Right lobe of liver (tissue), 6 donors: ENCODE measurements at regions not wholly inside any gene's neighbourhood (a gene's known extent, or its start where the extent isn't known, plus 50 kb on each side); places are given as distances from the start of the nearest gene placed in this dataset.

Experiments
- ATAC-seq, 4 donors: fragments of 200-7000 bp; cut with Tn5 transposase; one replicate each; pipeline ENCODE4 v1.9.1; 2020; ENCODE audit warnings: mild to moderate bottlenecking in 4 of 4, moderate library complexity in 4 of 4
- DNase-seq, 3 donors: peaks; one replicate each; pipeline ENCODE4 v3.0.0-alpha.2; 2020
- H3K27ac ChIP-seq, 3 donors: fragments of 200-600 bp; one replicate each; pipeline ENCODE4 v1.8.0; 2022
- H3K27me3 ChIP-seq, 2 donors: fragments of 200-600 bp; one replicate each; pipeline ENCODE4 v1.8.0; 2022
- H3K36me3 ChIP-seq, 4 donors: fragments of 200-600 bp; sonication (generic) in 1 of 4; one replicate each; pipeline versions ENCODE4 v1.5.1 to v1.8.0; 2017 to 2022; ENCODE audit warnings: control low read depth in 1 of 4
- H3K4me1 ChIP-seq, 4 donors: fragments of 200-600 bp; sonication (generic) in 1 of 4; one replicate each; pipeline versions ENCODE4 v1.5.1 to v1.8.0; 2017 to 2022; ENCODE audit warnings: control low read depth in 1 of 4
- H3K4me3 ChIP-seq, 3 donors: fragments of 200-600 bp; one replicate each; pipeline ENCODE4 v1.8.0; 2022
- H3K9me3 ChIP-seq, 4 donors: fragments of 200-600 bp; sonication (generic) in 1 of 4; one replicate each; pipeline versions ENCODE4 v1.5.1 to v1.8.0; 2017 to 2022; ENCODE audit warnings: control low read depth in 1 of 4
- POLR2A ChIP-seq: fragments of 450-650 bp; IDR thresholded peaks from one replicate; pipeline ENCODE4 v1.6.1; 2017; ENCODE audit warnings: antibody characterized with exemption, mild to moderate bottlenecking
- WGBS: methylation state at CpG from one replicate; pipeline ENCODE4 v1.1.6; 2018; ENCODE audit warnings: low coverage, low lambda C conversion rate; ENCODE audit not compliant: insufficient coverage; ENCODE audit errors: missing lambda C conversion rate; 5-methylcytosine and 5-hydroxymethylcytosine counted together
- intact Hi-C, 2 donors: fragments of 100-400 bp; cut with DNase I; formaldehyde crosslinking; loops; one replicate each; pipeline versions ENCODE4 v1.11.2 to v1.14.1; 2022
- TF ChIP-seq, protein P1 (sequence below), 4 donors: fragments of 200-600 bp in 3 of 4; fragments of 450-650 bp in 1 of 4; IDR thresholded peaks; one replicate each; pipeline versions ENCODE4 v1.5.1 to v1.8.0; 2016 to 2022; ENCODE audit warnings: antibody characterized with exemption in 4 of 4, mild to moderate bottlenecking in 2 of 4
- donor health status: DM: no; HTN: yes; CAD: no.
- donor health status: DM: no; HTN: no; CAD: no.
- donor health status: DM: no; HTN: no; CAD: no.
- donor health status: DM: no; HTN: yes; CAD: no.
- donor health status: DM: no; HTN: yes; CAD: no.

DNA sequence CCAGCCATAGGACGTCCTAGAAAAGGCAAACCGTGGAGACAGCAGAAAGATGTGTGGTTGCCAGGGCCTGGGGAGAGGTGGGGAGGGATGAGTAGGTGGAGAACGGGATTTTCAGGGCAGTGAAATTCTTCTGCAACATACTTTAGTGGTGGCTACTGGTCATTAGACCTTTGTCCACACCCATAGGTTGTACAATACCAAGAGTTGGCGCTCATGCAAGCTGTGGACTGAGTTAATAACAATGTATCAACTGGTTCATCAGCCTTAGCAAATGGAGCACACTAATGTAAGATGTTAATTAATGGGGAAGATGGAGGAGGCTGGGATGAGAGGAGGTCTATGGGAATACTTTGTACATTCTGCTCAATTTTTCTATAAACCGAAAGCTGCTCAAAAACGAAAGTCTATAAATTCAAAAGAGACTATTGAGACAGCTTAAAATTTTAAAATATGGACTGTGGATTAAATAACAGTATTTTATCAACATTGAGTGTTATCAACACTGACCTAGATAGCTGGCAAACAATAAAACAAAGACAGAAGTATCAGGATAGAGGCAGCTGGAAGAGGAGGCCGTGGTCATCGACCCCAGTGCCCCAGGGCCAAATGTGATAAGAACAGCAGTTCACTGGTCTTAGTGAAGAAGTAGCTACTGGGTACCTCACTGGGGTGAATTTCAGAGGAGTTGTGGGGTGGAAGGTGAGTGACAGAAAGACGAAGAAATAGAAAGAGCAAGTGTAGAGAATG lies 90.9 kb downstream of the SYNE3 start:
- H3K4me3 ChIP-seq, result no peak overlapping the region
- TF ChIP-seq POLR2A, result no peak
- TF ChIP-seq, protein P1, sequence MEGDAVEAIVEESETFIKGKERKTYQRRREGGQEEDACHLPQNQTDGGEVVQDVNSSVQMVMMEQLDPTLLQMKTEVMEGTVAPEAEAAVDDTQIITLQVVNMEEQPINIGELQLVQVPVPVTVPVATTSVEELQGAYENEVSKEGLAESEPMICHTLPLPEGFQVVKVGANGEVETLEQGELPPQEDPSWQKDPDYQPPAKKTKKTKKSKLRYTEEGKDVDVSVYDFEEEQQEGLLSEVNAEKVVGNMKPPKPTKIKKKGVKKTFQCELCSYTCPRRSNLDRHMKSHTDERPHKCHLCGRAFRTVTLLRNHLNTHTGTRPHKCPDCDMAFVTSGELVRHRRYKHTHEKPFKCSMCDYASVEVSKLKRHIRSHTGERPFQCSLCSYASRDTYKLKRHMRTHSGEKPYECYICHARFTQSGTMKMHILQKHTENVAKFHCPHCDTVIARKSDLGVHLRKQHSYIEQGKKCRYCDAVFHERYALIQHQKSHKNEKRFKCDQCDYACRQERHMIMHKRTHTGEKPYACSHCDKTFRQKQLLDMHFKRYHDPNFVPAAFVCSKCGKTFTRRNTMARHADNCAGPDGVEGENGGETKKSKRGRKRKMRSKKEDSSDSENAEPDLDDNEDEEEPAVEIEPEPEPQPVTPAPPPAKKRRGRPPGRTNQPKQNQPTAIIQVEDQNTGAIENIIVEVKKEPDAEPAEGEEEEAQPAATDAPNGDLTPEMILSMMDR (IDR thresholded peaks at IDR 0.05), result no peak
- H3K9me3 ChIP-seq, result no peaks in the 10 kb centered on the region
- no peaks in the 10 kb centered on the region for H3K36me3 ChIP-seq
- ATAC-seq (peak; percentile 63 to 75 (median 69)), DNase-seq (no peak)
- intact Hi-C loops, result no loop called here
- 58% methylated on average over 9 of the region's 9 CpGs for WGBS
- H3K27me3 ChIP-seq, result no peaks in the 10 kb centered on the region
- peaks cover 0 to 18% (median 4%) of the 10 kb centered on the region in 4 donors for H3K4me1 ChIP-seq
- H3K27ac ChIP-seq, result no peak overlapping the region

- no peak overlapping the region for H3K4me3 ChIP-seq
- no peak for DNase-seq
- peak in 3 of 4 donors; percentile 25 to 70 (median 26) for ATAC-seq
- H3K36me3 ChIP-seq, result no peaks in the 10 kb centered on the region
- H3K4me1 ChIP-seq, result peaks cover 0 to 18% (median 4%) of the 10 kb centered on the region in 4 donors
- WGBS, result 64% methylated on average over 2 of the region's 5 CpGs
- intact Hi-C loops, result no loop called here
- H3K9me3 ChIP-seq, result no peaks in the 10 kb centered on the region
- H3K27me3 ChIP-seq, result no peaks in the 10 kb centered on the region
- no peak overlapping the region for H3K27ac ChIP-seq
- no peak for TF ChIP-seq POLR2A
- TF ChIP-seq, protein P1 (IDR thresholded peaks at IDR 0.05), result no peak
These were observed 91.9 kb downstream of the SYNE3 start for GRCh38 chr14:95424529-95424928.

GRCh38 chr14:95421741-95422140 lies 94.7 kb downstream of the SYNE3 start:
- Histone ChIP-seq H3K27ac (no peak overlapping the region), H3K9me3 (no peaks in the 10 kb centered on the region), H3K4me3 (no peak overlapping the region), H3K4me1 (peaks cover 0 to 18% (median 4%) of the 10 kb centered on the region in 4 donors), H3K27me3 (no peaks in the 10 kb centered on the region), H3K36me3 (peaks cover 0 to 4% (median 0%) of the 10 kb centered on the region in 4 donors)
- ATAC-seq (no peak), DNase-seq (no peak)
- WGBS, result 88% methylated on average over 5 of the region's 8 CpGs
- intact Hi-C loops, result no loop called here
- TF ChIP-seq POLR2A, result no peak
- TF ChIP-seq, protein P1 (IDR thresholded peaks at IDR 0.05), result no peak

GRCh38 chr14:95420060-95420459 lies 96.4 kb downstream of the SYNE3 start:
- no peaks in the 10 kb centered on the region for H3K9me3 ChIP-seq
- intact Hi-C loops, result no loop called here
- 82% methylated on average over 3 of the region's 3 CpGs for WGBS
- H3K27ac ChIP-seq, result no peak overlapping the region
- H3K4me3 ChIP-seq, result no peak overlapping the region
- H3K4me1 ChIP-seq, result peaks cover 0 to 6% (median 0%) of the 10 kb centered on the region in 4 donors
- DNase-seq, result no peak
- H3K27me3 ChIP-seq, result no peaks in the 10 kb centered on the region
- no peak for TF ChIP-seq POLR2A
- TF ChIP-seq, protein P1 (IDR thresholded peaks at IDR 0.05), result no peak
- peaks cover 0 to 11% (median 0%) of the 10 kb centered on the region in 4 donors for H3K36me3 ChIP-seq
- ATAC-seq, result no peak
